CD14-positive monocyte (primary cell): ENCODE measurements at regions not wholly inside any gene's neighbourhood (a gene's known extent, or its start where the extent isn't known, plus 50 kb on each side); places are given as distances from the start of the nearest gene placed in this dataset.

ENCODE experiments used
- DNase-seq, 3 donors: peaks; one replicate each; pipeline ENCODE4 v3.0.0-alpha.2; 2011 to 2022
- H2AFZ ChIP-seq: 2 replicates; pipeline ENCODE4 v1.6.0; 2012; ENCODE audit warnings: mild to moderate bottlenecking, low read depth, low read length, inconsistent platforms; ENCODE audit not compliant: insufficient read depth, poor library complexity, severe bottlenecking
- H3K27ac ChIP-seq, 2 donors: 1 replicate in 1 of 2; 2 replicates in 1 of 2; pipeline ENCODE4 v1.5.1; 2012 to 2013; ENCODE audit warnings: low read length in 2 of 2, control low read depth in 1 of 2, inconsistent platforms in 1 of 2, low read depth in 1 of 2, mild to moderate bottlenecking in 1 of 2
- H3K27me3 ChIP-seq, 2 donors: one replicate each; pipeline versions ENCODE4 v1.6.0 to v1.6.1; 2011 to 2013; ENCODE audit warnings: low read length in 2 of 2; ENCODE audit not compliant: control insufficient read depth in 2 of 2, insufficient read depth in 2 of 2
- H3K36me3 ChIP-seq, 2 donors: replicated peaks in 1 of 2; 1 replicate in 1 of 2; 2 replicates in 1 of 2; pipeline versions ENCODE4 v1.5.1 to v1.6.1; 2012 to 2013; ENCODE audit warnings: low read length in 2 of 2, control low read depth in 1 of 2, inconsistent platforms in 1 of 2, mild to moderate bottlenecking in 1 of 2; ENCODE audit not compliant: insufficient read depth in 2 of 2, control insufficient read depth in 1 of 2
- H3K4me1 ChIP-seq, 2 donors: 1 replicate in 1 of 2; 2 replicates in 1 of 2; pipeline versions ENCODE4 v1.5.1 to v1.6.1; 2012 to 2013; ENCODE audit warnings: low read length in 2 of 2, control low read depth in 1 of 2, inconsistent platforms in 1 of 2, mild to moderate bottlenecking in 1 of 2, moderate library complexity in 1 of 2; ENCODE audit not compliant: insufficient read depth in 2 of 2, control insufficient read depth in 1 of 2
- H3K4me2 ChIP-seq: replicated peaks from 2 replicates; pipeline ENCODE3; 2012; ENCODE audit warnings: low read length, moderate library complexity, mild to moderate bottlenecking; ENCODE audit not compliant: poor library complexity, severe bottlenecking; ENCODE audit errors: extremely low read depth
- H3K4me3 ChIP-seq, 3 experiments: fragments of 200-600 bp in 1 of 3; sonication (generic) in 1 of 3; replicated peaks in 1 of 3; 1 replicate in 2 of 3; 2 replicates in 1 of 3; pipeline ENCODE4 v1.5.1; 2011 to 2013; ENCODE audit warnings: low read length in 3 of 3, mild to moderate bottlenecking in 3 of 3, control low read depth in 2 of 3, low read depth in 2 of 3, inconsistent platforms in 1 of 3, moderate library complexity in 1 of 3
- H3K79me2 ChIP-seq: 2 replicates; pipeline ENCODE4 v1.6.0; 2012; ENCODE audit warnings: mild to moderate bottlenecking, control low read depth, inconsistent platforms, low read length, moderate library complexity; ENCODE audit not compliant: insufficient read depth
- H3K9ac ChIP-seq: 2 replicates; pipeline ENCODE4 v1.6.0; 2017; ENCODE audit warnings: low read length, mild to moderate bottlenecking; ENCODE audit not compliant: insufficient read depth, poor library complexity, severe bottlenecking
- H3K9me3 ChIP-seq, 2 donors: replicated peaks in 1 of 2; 1 replicate in 1 of 2; 2 replicates in 1 of 2; pipeline versions ENCODE4 v1.5.1 to v1.6.1; 2012 to 2013; ENCODE audit warnings: low read length in 2 of 2, control low read depth in 1 of 2; ENCODE audit not compliant: control insufficient read depth in 1 of 2, insufficient read depth in 1 of 2
- H4K20me1 ChIP-seq: 2 replicates; pipeline ENCODE4 v1.6.0; 2012; ENCODE audit warnings: mild to moderate bottlenecking, low read length, control low read depth, moderate library complexity; ENCODE audit not compliant: insufficient read depth
- H3K27ac Mint-ChIP-seq, 7 donors: one replicate each; pipeline ENCODE4 v1.8.0; 2020; ENCODE audit warnings: mild to moderate bottlenecking in 7 of 7, mixed read lengths in 7 of 7, moderate library complexity in 6 of 7, inconsistent platforms in 2 of 7
- H3K27me3 Mint-ChIP-seq, 3 donors: one replicate each; pipeline ENCODE4 v1.8.0; 2021 to 2022; ENCODE audit warnings: low read depth in 3 of 3, mild to moderate bottlenecking in 3 of 3, mixed read lengths in 3 of 3, moderate library complexity in 3 of 3, inconsistent platforms in 1 of 3
- H3K36me3 Mint-ChIP-seq, 2 donors: one replicate each; pipeline ENCODE4 v1.8.0; 2020; ENCODE audit warnings: mixed read lengths in 2 of 2, inconsistent platforms in 1 of 2, mild to moderate bottlenecking in 1 of 2
- H3K4me1 Mint-ChIP-seq: one replicate; pipeline ENCODE4 v1.8.0; 2020; ENCODE audit warnings: mild to moderate bottlenecking, mixed read lengths
- H3K4me3 Mint-ChIP-seq, 2 donors: one replicate each; pipeline ENCODE4 v1.8.0; 2020; ENCODE audit warnings: mild to moderate bottlenecking in 2 of 2, mixed read lengths in 2 of 2, moderate library complexity in 1 of 2
- H3K9me3 Mint-ChIP-seq, 7 donors: one replicate each; pipeline ENCODE4 v1.8.0; 2020 to 2022; ENCODE audit warnings: mixed read lengths in 7 of 7, mild to moderate bottlenecking in 6 of 7, moderate library complexity in 6 of 7, inconsistent platforms in 2 of 7
- CTCF ChIP-seq: fragments of 200-600 bp; IDR thresholded peaks from one replicate; pipeline ENCODE4 v1.8.0; 2022; ENCODE audit warnings: antibody characterized with exemption, mild to moderate bottlenecking
- WGBS: methylation state at CpG from one replicate; pipeline ENCODE4 v1.1.5; 2013; ENCODE audit warnings: missing lambda C conversion rate; ENCODE audit not compliant: insufficient coverage; 5-methylcytosine and 5-hydroxymethylcytosine counted together
- intact Hi-C, 2 donors: fragments of 100-400 bp; cut with micrococcal nuclease; formaldehyde crosslinking; loops; one replicate each; pipeline versions ENCODE4 v1.15.0 to v1.15.1; 2023

GRCh38 chr10:132480356-132480755, 57.2 kb upstream of the INPP5A start:
- no peak overlapping the region for H3K27ac Mint-ChIP-seq
- intact Hi-C loops = no loop called here
- no peak overlapping the region for H3K27ac ChIP-seq
- no peaks in the 10 kb centered on the region for H3K36me3 ChIP-seq
- no peaks in the 10 kb centered on the region for H3K4me1 Mint-ChIP-seq
- H3K4me1 ChIP-seq = no peaks in the 10 kb centered on the region
- H3K4me2 ChIP-seq = no peak overlapping the region
- DNase-seq = no peak
- H3K9ac ChIP-seq = no peak overlapping the region
- H3K4me3 ChIP-seq = no peak overlapping the region
- H4K20me1 ChIP-seq = no peaks in the 10 kb centered on the region
- no peaks in the 10 kb centered on the region for H3K9me3 Mint-ChIP-seq
- no peak overlapping the region for H3K4me3 Mint-ChIP-seq
- no peaks in the 10 kb centered on the region for H3K9me3 ChIP-seq
- 76% methylated on average over 6 of the region's 7 CpGs for WGBS
- no peak for TF ChIP-seq CTCF
- no peaks in the 10 kb centered on the region for H3K79me2 ChIP-seq
- H3K36me3 Mint-ChIP-seq = no peaks in the 10 kb centered on the region
- no peak overlapping the region for H2AFZ ChIP-seq
- H3K27me3 ChIP-seq = peaks cover 0 to 2% of the 10 kb centered on the region in 2 donors
- H3K27me3 Mint-ChIP-seq = peaks cover 9 to 18% (median 13%) of the 10 kb centered on the region in 3 donors

- TF ChIP-seq CTCF = no peak
- H3K4me2 ChIP-seq = no peak overlapping the region
- H3K79me2 ChIP-seq = no peaks in the 10 kb centered on the region
- Mint-ChIP-seq H3K9me3 (no peaks in the 10 kb centered on the region), H3K4me3 (no peak overlapping the region), H3K36me3 (no peaks in the 10 kb centered on the region), H3K27ac (no peak overlapping the region), H3K4me1 (no peaks in the 10 kb centered on the region), H3K27me3 (peaks cover 7 to 18% (median 8%) of the 10 kb centered on the region in 3 donors)
- DNase-seq = no peak
- H3K4me3 ChIP-seq = no peak overlapping the region
- H3K36me3 ChIP-seq = no peaks in the 10 kb centered on the region
- H3K9ac ChIP-seq = no peak overlapping the region
- peaks cover 0 to 2% of the 10 kb centered on the region in 2 donors for H3K27me3 ChIP-seq
- intact Hi-C loops = no loop called here
- H4K20me1 ChIP-seq = no peaks in the 10 kb centered on the region
- H3K4me1 ChIP-seq = no peaks in the 10 kb centered on the region
- no peak overlapping the region for H3K27ac ChIP-seq
- no peak overlapping the region for H2AFZ ChIP-seq
- 87% methylated on average over 7 of the region's 10 CpGs for WGBS
- H3K9me3 ChIP-seq = no peaks in the 10 kb centered on the region
Observed at GRCh38 chr10:132481690-132482089, 55.9 kb upstream of the INPP5A start.
